ENCODE measurements at regions not wholly inside any gene's neighbourhood (a gene's known extent, or its start where the extent isn't known, plus 50 kb on each side); places are given as distances from the start of the nearest gene placed in this dataset.

GRCh38 chr22:23377767-23378166 lies 197.5 kb downstream of the BCR start:
- Mint-ChIP-seq H3K27me3 (ENCODE audit: low read depth, poor library complexity) (peaks cover 3% of the 10 kb centered on the region), H3K4me1 (peaks cover 28% of the 10 kb centered on the region), H3K36me3 (ENCODE audit: low read depth) (peaks cover 15% of the 10 kb centered on the region), H3K27ac (no peak overlapping the region), H3K4me3 (no peak overlapping the region), H3K9me3 (no peaks in the 10 kb centered on the region)
- TF ChIP-seq CTCF (IDR thresholded peaks at IDR 0.05): no peak
- DNase-seq: no peak

- H3K4me3 Mint-ChIP-seq: no peak overlapping the region
- H3K27me3 Mint-ChIP-seq (ENCODE audit: low read depth, poor library complexity): no peaks in the 10 kb centered on the region
- no peak for DNase-seq
- no peak overlapping the region for H3K27ac Mint-ChIP-seq
- H3K36me3 Mint-ChIP-seq (ENCODE audit: low read depth): peaks cover 14% of the 10 kb centered on the region
- H3K4me1 Mint-ChIP-seq: peaks cover 22% of the 10 kb centered on the region
- no peak for TF ChIP-seq CTCF (IDR thresholded peaks at IDR 0.05)
- H3K9me3 Mint-ChIP-seq: no peaks in the 10 kb centered on the region
Observed at GRCh38 chr22:23376256-23376655, 195.9 kb downstream of the BCR start.

GRCh38 chr22:23375031-23375827 lies 194.9 kb downstream of the BCR start:
- no peak for DNase-seq
- Mint-ChIP-seq H3K4me3 (no peak overlapping the region), H3K27ac (peak overlapping the region; percentile 7), H3K36me3 (ENCODE audit: low read depth) (peaks cover 10% of the 10 kb centered on the region), H3K4me1 (peaks cover 14% of the 10 kb centered on the region), H3K9me3 (no peaks in the 10 kb centered on the region), H3K27me3 (ENCODE audit: low read depth, poor library complexity) (peaks cover 8% of the 10 kb centered on the region)
- no peak for TF ChIP-seq CTCF (IDR thresholded peaks at IDR 0.05)

- Mint-ChIP-seq H3K27ac (no peak overlapping the region), H3K36me3 (ENCODE audit: low read depth) (peaks cover 24% of the 10 kb centered on the region), H3K4me3 (no peak overlapping the region), H3K27me3 (ENCODE audit: low read depth, poor library complexity) (peaks cover 18% of the 10 kb centered on the region), H3K9me3 (no peaks in the 10 kb centered on the region), H3K4me1 (peaks cover 14% of the 10 kb centered on the region)
- DNase-seq: no peak
- no peak for TF ChIP-seq CTCF (IDR thresholded peaks at IDR 0.05)
Observed at GRCh38 chr22:23373601-23374000, 193.3 kb downstream of the BCR start.

- TF ChIP-seq CTCF (IDR thresholded peaks at IDR 0.05): no peak
- Mint-ChIP-seq H3K27me3 (ENCODE audit: low read depth, poor library complexity) (peaks cover 36% of the 10 kb centered on the region), H3K9me3 (no peaks in the 10 kb centered on the region)
Observed at GRCh38 chr22:23370251-23370650, 189.9 kb downstream of the BCR start.

More at GRCh38 chr22:23370251-23370650, 189.9 kb downstream of the BCR start:
- H3K4me3 Mint-ChIP-seq: no peak overlapping the region
- H3K27ac Mint-ChIP-seq: no peak overlapping the region
- no peak for DNase-seq
- no peaks in the 10 kb centered on the region for H3K4me1 Mint-ChIP-seq
- H3K36me3 Mint-ChIP-seq (ENCODE audit: low read depth): peaks cover 35% of the 10 kb centered on the region
